ENCODE measurements at regions not wholly inside any gene's neighbourhood (a gene's known extent, or its start where the extent isn't known, plus 50 kb on each side); places are given as distances from the start of the nearest gene placed in this dataset.
A peak's percentile ranks its signal among the peaks of the same experiment; 100 is the strongest.
"Not testable (repeated sequence)": the region's sequence is repeated elsewhere in the genome, so short reads cannot be mapped to it uniquely, and the experiment has no call there.

- DNase-seq (ENCODE audit: low read depth), result not testable (repeated sequence)
Observed at GRCh38 chr12:39699079-39699478, 79.5 kb upstream of the ABCD2 start.

GRCh38 chr12:39697108-39697507 is 77.5 kb upstream of the ABCD2 start:
- no peak for DNase-seq (ENCODE audit: low read depth)

DNA sequence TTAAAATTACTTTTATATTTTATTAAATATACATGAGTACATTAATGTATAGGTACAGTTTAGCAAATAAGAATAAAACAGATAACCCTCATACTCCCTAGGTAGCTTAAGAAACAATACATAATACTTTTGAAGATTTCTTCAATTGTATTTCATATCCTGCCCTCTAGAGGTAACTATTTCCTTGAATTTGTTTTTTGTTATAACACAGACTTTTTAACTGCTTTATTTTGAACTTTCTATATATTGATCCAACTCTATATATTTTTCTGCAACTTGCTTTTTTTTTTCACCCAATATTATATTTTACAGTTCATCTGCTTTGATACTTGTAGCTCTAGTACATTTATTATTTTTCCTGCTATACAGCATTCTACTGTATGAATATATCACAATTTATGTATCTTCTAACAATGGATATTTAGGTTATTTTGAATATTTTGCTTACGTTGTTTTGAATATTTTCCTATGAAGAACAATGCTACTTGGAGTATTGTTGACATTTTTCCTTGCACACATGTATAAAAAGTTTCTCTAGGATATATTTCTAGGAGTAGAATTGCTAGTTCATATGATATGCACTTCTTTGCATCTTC is 72.8 kb upstream of the ABCD2 start:
- DNase-seq (ENCODE audit: low read depth), result no peak

DNA sequence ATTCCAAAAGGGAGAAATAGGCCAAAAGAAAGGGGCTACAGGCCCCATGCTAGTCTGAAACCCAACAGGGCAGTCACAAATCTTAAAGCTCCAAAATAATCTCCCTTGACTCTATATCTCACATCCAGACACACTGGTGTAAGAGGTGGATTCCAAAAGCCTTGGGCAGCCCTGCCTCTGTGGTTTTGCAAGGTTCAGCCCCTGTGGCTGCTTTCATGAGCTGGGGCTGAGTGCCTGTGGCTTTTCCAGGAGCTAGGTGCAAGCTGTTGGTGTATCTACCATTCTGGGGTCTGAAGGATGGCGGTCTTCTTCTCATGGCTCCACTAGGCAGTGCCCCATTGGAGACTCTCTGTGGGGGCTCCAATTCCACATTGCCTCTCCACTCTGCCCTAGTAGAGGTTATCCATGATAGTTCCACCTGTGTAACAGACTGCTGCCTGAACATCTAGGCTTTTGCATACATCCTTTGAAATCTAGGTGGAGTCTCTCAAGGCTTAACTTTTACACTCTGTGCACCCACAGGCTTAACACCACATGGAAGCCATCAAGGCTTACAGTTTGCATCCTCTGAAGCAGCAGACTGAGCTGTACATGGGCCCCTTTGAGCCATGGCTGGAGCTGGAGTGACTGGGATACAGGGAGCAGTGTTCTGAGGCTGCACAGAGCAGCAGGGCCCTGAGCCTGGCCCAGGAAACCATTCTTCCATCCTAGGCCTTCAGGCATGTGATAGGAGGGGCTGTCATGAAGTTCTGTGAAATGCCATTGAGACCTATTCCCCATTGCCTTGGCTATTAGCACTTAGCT is 66.5 kb upstream of the ABCD2 start:
- peak; percentile 7 for DNase-seq (ENCODE audit: low read depth)

DNA sequence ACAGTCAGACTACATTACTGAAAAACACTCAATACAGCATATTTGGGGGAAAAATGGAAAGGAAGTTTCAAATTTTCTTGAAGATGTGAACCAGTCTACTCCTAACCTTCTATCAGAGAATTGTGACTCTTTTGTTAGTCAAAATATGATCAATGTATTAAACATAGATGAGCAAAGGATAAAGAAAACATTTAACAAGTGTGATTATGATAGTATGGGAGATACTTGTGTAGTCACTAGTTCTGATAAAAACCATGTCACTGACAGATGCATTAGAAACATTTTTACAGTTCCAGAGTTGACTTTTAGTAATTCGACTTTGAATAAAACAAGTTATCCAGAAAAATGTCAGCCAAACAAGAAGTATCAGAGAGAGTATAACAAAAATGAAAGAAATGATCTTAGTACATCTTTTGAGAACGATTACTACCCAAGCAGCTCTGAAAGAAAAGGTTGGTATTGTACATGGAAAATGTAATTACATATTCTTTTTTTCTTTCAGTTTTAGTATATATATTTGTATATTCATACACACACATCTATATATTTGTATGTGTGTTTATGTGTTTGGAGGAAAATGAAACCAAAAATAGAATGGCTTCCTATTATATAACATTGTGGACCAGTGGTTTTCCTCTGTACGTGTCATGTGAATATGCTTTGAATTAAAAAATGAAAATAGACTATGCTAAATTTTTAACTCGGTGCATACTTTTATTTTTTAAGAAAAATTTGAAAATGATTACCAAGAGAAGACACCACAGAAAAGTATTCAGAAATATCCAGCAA is 63.3 kb upstream of the ABCD2 start:
- no peak for DNase-seq (ENCODE audit: low read depth)

DNA sequence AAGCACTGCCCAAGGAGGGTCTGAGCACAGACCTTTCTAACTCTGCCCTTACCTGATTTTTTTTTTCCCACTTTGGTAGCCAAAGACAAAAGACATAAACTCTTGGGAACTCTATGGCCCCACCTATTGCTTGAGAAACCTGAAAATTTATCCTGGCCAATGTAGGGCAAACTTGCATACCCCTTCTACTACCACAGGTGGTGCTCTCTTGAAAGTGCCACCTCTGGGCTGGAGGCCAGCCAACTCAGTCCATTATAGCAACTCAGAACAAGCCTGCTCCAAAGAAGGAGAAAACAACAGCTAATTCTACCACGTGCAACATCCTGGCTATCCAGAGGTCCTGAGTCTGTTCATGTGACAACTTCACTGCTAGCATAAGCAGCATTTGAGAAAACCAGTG is 55.7 kb upstream of the ABCD2 start:
- DNase-seq (ENCODE audit: low read depth), result no peak

DNA sequence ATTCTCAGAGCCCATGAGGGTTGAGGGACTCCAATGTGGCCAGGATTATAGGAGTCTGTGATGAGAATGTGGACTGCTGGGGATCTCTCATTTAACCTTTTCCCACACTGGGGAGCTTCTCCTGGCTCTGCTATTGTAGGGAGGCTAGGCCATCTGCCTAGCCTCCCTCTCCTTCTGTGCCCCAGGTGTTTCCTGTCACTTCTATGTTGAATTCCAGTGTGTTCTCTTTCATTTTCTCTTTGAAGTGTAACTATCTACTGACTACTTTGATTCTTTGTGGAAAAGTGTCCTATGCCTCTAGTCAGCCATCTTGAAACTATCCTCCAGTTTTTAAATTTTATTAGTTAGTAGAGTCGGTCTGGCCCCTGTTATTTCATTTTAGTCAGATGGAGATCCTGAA is 53.4 kb upstream of the ABCD2 start:
- DNase-seq (ENCODE audit: low read depth), result no peak

DNA sequence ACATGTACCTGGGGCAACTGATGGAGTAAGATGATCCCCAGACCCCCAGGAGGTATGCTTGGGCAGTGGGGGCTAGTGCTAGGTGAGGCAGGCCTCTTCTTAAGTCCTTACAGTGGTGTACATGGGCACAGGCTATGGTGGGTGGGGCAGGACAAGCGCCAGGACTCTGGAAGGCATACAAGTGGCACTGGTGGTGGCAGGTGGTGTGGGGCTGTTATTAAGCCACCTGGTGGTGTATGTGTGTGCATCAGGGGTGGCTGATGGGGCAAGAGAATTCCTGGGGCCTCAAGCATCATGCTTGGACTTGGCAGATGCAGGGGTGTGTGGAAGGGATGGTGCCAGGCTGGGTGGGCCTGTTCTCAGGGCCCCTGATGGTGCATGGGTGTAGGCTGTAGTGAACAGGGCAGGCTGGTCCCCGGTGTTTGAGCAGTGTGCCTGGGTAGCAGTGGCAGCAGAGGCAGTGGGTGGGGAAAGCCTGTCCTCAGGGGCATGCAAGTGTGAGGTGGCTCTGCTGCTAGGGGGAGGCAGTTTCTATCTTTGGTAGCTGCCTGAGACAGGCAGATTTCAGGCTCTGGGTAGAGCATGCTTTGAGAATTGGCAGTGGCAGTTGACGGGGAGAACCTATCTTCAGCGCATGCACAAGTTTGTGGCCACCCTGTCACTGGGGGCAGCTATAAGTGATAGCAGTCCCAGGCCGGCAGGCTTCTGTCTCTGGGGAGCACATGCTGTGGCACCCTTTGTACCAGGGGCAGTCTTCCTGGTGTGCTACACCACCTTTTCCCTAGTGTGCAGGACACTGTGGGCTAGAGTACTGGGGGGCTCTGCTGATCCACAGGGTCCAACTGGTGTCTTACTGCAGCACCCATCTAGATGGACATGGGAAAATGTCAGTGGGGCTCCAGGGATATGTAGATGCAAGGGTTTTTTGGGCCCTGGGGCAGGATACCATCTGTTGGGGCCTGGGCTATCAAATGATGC is 52.6 kb upstream of the ABCD2 start:
- DNase-seq (ENCODE audit: low read depth), result no peak

GRCh38 chr12:39669539-39669938 is 49.9 kb upstream of the ABCD2 start:
- DNase-seq (ENCODE audit: low read depth), result not testable (repeated sequence)

Data from myocyte (in vitro differentiated cells).